HG03196 (cell line): ENCODE measurements at regions not wholly inside any gene's neighbourhood (a gene's known extent, or its start where the extent isn't known, plus 50 kb on each side); places are given as distances from the start of the nearest gene placed in this dataset.
"Not testable (repeated sequence)": the region's sequence is repeated elsewhere in the genome, so short reads cannot be mapped to it uniquely, and the experiment has no call there.

ENCODE experiments used
- ATAC-seq: cut with Tn5 transposase; IDR thresholded peaks from one replicate; pipeline ENCODE4 v1.9.1; 2021; ENCODE audit not compliant: unreplicated experiment

DNA sequence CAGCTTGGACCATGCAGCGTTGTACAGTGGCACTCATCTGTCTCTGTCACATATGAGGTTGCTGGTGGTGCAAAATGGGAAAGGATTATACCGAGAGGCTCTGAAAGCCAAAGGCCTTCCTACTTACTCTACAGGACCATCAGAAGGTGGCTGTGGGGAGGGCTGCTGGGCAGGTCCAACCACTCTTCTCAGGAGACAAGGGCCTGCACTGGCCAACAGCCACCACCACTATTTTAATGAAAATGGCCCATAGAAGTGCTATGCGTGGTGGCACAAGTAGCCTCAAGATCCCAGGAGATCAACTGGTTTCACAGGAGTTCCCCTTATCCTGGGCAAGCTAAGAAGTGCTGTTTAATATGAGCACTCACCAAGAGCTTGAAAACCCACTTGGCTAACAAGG is 52.3 kb downstream of the MRPL57 start:
- ATAC-seq = no peak

DNA sequence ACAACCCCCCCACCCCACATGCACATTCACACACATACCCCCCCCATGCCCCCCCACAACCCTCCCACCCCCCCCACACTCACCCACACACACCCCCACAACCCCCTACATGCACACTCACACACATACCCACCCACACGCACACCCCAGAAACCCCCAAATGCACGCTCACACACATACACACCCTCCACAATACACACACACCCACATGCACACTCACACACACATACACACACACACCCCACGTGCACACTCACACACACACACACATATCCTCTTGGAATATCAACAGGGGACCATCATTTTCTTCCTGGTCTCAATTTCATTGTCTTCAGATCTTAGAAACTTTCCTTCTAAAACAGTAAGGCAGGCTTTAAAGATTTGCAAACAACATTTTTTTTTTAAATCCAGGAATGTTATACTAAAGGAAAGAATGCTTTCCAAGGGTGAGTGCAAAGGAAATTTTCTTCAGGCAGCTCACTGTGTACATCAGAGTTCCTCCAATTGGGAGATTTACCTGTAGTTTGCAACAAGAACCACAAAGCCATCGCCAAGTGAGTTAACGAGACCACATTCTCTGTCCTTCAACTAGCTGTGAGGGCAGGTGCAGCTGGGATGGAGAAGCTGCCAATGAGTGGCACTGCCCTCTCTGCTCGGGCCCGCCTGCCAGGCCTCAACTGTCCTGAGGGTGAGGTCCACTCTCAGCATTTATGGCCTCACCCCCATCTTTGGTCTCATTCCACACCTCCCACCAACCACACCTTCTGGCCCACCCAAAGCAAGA is 53.0 kb downstream of the MRPL57 start:
- ATAC-seq = no peak

DNA sequence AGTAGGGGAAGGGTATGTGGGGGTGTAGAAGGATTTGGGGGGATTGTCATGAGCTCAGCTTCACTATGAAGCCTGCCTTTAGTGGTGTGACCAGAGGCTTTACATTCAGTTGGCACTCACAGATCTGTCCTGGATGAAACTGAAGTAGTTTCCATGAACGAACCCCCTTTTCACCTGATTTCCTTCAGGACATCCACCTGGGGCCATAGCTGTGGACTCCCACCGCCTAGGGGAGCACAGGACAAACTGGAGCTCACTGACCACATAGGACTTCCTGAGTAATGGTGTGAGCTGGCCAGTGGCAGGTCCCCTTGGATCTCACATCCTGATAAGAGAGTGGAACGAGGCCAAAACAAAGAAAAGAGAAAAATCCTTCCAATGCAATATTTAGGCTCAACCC is 54.1 kb downstream of the MRPL57 start:
- no peak for ATAC-seq

DNA sequence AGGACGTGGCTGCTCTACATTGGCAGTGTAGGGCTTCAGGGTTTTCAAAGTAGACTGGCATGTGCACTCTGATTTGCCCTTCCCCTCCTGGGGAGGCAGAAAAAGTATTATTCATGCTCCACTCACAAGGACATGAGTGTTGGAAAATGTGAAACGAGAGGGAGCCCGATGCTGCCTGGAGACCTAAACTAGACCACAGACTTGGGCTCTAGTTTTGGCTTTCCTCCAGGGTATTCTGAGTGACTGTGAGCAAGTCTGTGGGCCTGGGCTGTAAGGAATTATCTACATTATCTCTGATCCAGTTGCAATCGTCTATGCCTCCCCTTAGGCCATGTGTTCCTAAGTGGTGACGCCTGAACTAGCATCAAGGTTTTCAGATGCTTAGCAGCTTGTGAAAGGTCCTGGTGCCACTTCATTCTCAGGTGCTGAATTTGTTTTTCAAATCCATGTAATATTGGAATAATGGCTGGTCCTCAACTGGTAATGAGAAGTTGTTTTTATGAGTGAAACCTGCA is 55.0 kb downstream of the MRPL57 start:
- ATAC-seq = no peak

DNA sequence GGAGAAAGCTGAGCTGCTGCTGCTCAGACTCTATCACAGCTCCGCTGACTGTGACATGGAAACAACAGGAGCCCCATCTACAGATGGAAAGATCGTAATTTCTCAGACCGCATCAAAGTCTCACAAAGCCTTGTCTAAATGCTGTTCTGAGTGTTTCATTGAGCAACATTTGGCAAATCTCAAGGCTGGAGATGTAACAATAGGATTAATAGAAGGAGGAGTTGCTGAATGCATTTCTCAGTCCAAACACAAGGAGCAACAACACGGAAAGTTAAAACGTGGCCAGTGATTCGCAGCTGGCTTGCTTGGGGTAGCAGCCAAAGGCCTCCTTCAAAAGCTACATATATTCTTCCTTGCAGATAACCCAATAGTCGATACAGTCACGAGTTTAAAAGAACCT is 55.7 kb downstream of the MRPL57 start:
- ATAC-seq = no peak

DNA sequence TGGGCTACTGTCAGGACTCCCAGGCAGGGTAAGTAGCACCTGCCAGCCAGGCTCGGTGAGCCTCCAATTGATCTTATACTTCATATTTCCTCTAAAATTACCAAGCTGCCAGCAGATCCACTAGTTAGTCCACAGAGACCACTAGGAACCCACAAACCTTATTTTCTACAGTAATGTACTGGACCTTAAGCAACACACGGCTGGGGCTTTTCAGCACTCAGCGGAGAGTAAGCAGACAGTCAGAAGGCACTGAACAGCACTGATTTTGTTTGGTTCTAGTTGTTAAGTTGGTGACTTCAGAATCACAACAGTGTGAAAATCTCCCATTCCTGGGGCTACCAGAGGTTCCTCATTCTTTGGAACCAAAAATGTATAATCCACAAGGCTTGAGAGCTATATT is 56.1 kb downstream of the MRPL57 start:
- ATAC-seq = no peak

DNA sequence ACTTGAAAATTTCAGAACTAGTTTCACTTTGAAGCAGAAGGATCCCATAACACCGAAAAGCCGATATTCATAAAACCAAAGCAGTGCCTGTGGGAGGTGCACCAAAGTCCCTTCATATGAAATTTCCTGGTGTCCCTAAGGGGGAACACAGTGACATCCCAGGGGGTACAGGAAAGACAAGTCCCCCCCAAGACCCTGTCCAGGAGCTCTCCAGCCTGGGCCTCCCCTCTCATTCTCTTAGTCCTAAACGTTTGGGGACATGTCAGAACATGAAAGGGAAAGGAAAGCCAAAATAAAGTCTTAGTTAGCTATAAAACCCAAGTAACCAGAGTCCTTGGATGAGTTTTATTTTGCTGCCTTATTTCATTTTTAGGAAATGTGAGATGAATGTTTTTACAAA is 56.6 kb downstream of the MRPL57 start:
- ATAC-seq = no peak

DNA sequence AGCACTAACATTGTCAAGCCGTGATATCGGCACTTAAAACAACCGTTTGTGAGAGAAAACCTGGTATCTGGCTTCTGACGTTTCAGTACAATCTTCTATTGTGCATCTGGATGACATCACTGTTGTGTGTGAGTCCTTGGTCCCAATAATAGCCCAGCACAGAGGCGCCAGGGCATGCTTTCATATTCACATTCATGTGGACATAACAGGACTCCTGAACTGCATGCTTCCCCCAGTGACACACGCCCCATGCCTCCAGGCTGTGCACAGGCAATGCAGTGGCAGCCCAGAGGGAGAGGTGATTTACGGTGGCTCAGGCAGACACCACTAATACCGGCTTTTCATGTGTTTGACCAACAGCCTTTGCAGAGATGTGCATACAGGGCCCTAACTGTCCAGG is 58.1 kb downstream of the MRPL57 start:
- no peak for ATAC-seq

DNA sequence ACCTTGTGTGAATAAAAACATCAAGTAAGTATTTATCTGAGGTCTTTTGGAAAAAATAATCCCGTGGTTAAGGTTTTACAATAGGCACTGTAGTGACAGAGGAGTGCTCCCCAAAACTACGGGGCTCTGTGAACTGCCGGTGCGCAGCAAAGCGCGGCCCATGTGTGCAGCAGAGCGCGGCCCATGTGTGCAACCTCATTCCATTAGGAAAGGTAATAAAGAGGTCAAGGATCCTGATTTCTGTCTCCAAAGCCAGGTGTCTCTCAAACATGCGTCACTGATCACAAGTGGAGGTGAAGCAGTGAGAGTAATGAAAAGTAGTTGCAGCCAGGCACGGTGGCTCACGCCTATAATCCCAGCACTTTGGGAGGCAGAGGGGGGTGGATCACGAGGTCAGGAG is 58.7 kb downstream of the MRPL57 start:
- ATAC-seq = no peak

DNA sequence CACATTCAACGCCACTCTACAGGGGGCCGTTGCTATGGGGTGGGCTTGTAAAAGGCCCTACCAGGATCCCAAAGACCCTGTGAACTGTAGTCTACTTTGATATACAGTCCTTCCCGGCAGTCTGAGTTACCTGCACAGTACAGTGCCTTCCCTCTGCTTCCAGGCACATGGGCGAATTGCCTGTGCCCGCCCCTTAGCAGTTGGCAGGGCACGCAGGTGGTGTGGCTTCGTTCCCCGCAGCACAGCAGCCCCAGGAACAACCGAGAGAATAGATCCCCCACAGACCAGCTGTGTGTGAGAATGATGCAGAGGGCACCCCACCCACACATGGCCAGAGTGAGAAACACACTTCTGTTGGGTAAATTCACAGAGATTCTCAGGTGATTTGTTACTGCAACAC is 60.6 kb downstream of the MRPL57 start:
- ATAC-seq = no peak

DNA sequence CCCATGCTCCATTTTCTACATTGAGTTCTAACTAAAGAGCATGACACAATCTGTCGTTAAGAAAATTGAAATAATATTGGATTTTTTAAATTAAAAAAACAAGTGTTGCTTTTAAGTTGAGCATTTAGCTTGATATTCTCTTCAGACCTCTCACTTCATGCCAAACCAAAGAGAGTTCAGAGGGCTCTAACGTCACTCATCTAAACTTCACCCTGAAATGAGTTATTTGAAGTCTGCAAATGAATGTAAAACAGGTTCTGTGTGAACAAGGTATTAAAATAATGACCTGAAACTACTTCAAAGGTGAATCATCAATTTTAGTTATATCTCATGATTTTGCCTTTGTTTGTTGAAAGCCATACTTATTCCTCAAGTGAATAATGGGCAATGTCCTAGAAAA is 61.8 kb downstream of the MRPL57 start:
- no peak for ATAC-seq

DNA sequence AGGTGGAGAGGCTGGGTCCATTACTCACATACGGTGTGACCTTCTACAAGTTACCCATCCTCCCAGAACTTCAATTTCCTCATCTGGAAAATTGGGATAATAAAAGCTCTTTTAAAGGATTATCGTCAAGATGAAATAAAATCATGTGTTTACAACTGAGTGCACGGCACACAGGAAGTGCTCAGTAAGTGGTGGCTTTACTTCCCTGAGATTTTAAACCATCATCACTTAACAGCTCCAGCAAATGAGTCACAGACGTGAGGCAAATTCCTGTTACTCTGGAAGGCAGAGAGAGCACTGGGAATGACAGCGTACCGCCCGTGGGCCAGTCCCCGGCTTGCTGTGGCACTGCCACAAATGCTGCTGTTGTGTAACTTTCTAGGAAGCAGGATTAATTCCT is 64.1 kb downstream of the MRPL57 start:
- no peak for ATAC-seq

DNA sequence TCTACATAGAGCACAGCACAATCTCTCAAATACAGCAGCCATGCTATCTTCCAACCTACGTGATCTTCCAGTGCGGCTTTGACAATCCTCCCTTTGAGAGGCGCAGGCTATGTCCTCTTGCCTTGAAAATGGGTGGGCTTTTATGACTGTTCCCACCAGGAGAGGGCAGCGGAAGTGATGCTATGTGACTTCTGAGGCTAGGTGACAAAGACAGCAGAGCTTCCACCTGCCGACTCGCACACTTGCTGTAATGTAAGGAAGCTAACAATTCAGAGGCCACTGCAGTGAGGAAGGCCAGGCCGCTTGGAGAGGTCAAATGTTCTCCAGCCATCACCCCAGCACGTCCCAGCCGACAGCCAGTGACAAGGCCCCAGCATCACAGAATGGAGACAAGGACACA is 65.8 kb downstream of the MRPL57 start:
- no peak for ATAC-seq

DNA sequence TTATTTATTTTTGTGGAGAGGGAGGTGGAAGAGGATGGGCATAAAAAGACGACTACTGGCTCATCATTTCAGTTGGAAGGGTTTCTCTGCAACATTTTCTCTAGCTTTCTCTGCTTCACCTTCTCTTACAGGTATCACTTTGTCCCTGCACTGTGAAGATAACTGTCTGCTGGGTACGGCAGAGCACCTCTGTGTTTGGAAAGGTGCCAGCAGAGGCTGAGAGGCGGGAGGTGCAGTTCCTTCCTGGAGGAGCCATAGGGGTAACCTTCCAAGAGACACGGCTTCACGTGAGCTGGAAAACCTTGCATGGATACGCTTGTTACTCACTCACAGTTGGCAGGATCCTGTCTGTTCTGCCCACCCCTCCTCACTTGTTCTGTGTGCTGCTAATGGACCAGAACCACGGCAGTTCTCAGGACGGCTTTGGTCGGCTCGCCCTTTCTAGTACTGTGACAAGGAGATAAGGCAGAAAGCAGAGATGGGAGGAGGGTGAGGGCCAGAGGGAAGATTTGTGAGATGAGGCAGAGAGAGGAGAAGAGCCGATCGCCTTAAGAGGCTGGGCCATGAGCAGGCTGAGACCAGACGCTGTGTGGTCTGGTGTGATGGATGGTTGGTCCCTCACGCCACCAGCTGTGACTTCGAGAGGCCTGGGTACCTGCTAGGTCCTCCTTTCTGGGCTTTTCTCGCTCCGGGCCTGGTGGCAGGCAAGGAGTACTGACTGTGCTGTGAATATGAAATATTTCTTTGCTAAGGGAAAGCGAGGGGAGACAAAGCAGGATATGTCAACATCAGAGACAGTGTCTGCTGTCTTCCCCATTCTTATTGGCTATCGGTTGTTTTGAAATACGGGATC is 66.8 kb downstream of the MRPL57 start:
- no peak for ATAC-seq

DNA sequence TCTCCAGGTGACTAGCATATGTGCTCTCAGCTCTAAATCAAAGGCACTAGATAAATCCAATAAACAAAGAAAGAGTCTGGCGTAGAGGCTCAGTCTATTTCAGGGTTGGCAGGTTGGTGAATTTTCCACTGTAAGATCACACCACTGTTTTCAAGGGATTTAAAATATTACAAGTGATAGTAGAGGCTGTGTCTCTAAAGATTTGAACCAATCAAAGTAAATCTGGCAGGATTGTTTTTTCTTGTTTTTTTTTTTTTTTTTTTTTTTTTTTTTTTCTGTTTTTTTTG is 67.4 kb downstream of the MRPL57 start:
- ATAC-seq = not testable (repeated sequence)

DNA sequence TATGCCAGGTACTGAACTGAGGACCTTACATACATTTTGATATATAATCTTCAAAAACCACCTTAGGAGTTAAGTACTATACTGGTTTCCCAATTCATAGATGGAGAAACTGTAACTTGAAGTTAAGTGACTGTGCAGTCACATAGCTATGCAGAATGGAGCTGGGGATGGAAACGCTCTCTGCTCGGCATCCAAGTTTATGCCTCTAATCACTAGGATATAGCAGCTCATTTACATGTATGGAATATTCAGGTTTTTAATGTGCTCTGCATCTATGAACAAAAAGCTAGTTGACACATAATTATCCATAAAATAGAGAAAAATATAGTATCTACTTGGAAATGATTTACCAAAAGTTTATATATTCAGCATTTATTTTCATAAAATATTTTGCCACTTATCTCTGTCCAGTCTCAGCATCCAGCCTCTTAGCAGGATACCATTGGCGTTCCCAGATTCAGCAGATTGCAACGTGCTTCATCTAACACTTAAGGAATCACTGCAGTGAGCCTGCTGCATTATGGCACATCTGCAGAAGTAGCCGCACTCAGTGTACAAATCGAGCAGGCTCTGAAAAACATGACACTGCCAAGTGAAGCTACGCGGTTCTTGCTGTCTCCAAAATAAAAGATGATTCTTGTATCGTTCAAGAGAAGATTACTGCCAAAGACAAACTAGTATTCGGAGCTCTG is 70.4 kb downstream of the MRPL57 start:
- ATAC-seq = no peak

DNA sequence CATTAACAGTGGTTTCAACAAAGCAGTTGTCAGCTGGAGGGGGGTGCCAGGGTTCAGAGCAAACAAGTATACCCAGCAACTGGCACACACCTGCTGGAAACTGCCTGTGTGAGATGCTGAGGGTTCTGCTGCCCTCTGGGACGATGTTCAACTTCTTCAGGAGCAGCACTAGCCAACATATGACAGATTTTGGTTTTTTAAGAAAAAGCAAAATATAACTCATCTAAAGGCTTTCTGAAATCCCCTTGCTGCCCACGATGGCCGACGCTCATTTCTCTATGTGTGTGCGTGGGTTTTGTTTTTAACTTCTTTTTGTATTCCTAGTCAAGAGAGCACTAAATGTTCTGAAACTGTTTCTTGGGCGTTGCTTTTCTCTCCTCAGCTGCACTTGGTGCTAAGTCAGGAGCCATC is 79.9 kb downstream of the MRPL57 start:
- ATAC-seq = no peak

DNA sequence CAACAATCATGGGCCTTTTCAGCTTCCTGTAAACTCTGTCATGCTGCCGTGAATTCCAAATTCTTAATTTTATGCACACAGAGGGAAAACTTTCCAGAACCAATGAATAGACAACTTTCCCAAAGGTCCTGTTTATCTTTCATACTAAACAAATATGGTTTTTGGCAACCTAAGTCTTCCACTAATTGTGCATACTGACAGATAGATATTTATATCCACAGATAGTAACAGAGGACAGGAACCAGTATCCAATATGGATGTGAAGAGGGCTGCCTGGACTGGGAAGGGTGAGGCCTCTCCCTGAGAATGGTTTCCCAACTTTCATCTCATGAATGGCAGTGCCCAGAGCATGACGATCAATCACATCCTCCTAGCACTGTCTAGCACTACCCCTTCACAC is 80.4 kb downstream of the MRPL57 start:
- no peak for ATAC-seq

DNA sequence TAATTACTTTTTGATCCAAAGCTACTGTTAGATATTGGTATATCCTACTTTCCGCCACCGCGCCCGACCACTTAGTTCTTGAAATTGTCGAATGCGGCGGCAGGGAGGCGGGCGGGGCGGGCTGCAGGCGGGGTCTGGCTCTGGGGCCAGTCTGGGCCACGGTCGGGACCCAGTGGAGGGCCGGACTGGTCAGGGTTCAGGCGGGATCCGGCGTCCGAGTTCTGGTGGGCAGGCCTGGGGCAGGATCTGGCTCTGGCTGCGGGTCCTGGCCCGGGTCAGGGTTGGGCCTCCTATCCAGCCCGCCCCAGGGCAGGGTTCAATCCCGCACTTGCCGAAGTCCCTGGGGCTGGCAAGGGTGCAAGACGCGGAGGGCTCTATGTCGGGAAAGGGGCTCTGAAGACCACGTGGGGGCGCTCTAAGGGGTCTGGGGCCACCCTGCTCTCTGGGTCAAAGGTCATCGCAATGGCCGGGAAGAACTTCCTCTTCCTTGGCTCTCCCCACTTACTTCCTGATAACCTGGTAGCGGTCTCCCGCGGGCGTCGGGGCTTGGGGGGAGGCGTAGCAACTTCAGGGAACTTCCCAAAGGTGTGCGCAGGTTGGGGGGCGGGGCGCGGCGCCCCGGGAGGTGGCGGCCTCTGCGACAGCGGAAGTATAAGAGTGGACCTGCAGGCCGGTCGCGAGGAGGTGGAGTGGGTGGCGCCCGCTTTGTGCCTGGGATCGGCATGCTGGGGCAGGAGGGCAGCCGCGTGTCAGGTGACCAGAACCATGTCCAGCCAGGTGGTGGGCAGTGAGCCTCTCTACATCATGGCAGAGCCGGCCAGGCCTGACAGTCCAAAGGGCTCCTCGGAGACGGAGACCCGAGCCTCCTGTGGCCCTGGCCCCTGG is 83.4 kb downstream of the MRPL57 start:
- no peak for ATAC-seq

DNA sequence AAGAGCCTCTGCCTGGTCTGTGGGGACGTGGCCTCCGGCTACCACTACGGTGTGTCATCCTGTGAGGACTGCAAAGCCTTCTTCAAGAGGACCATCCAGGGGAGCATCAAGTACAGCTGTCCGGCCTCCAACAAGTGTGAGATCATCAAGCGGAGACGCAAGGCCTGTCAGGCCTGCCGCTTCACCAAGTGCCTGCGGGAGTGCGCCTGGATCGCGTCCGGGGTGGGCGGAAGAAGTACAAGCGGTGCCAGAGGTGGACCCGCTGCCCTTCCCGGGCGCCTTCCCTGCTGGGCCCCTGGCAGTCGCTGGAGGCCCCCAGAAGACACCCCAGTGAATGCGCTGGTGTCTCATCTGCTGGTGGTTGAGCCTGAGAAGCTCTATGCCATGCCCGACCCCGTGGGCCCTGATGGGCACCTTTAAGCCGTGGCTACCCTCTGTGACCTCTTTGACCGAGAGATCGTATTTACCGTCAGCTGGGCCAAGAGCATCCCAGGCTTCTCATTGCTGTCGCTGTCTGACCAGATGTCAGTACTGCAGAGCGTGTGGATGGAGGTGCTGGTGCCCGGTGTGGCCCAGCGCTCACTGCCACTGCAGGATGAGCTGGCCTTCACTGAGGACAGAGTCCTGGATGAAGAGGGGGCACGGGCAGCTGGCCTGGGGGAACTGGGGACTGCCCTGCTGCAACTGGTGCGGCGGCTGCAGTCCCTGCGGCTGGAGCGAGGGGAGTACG is 84.3 kb downstream of the MRPL57 start:
- ATAC-seq = not testable (repeated sequence)
